ENCODE measurements at regions not wholly inside any gene's neighbourhood (a gene's known extent, or its start where the extent isn't known, plus 50 kb on each side); places are given as distances from the start of the nearest gene placed in this dataset.

GRCh38 chr4:115770046-115770543, 656.7 kb upstream of the NDST4 start:
- DNase-seq: no peak
- intact Hi-C loops (cut with DNase I; ENCODE audit: low total_unique reads): no loop called here
- H3K9me3 ChIP-seq: no peaks in the 10 kb centered on the region
- no peaks in the 10 kb centered on the region for H3K4me1 ChIP-seq
- H3K4me3 ChIP-seq: no peak overlapping the region
- TF ChIP-seq POLR2AphosphoS5 (IDR thresholded peaks at IDR 0.05) (no peak), POLR2A (IDR thresholded peaks at IDR 0.05) (no peak), CTCF (IDR thresholded peaks at IDR 0.05 in 8 of 11, conservative IDR thresholded peaks at IDR 0.05 in 3 of 11) (no peak)
- no peak overlapping the region for H3K27ac ChIP-seq
- no peaks in the 10 kb centered on the region for H3K27me3 ChIP-seq (replicated peaks in 1 of 7)
- H3K36me3 ChIP-seq: no peaks in the 10 kb centered on the region

GRCh38 chr4:115769396-115769795, 656.0 kb upstream of the NDST4 start:
- no peak overlapping the region for H3K27ac ChIP-seq
- H3K36me3 ChIP-seq: no peaks in the 10 kb centered on the region
- no peaks in the 10 kb centered on the region for H3K27me3 ChIP-seq (replicated peaks in 1 of 7)
- DNase-seq: no peak
- no peaks in the 10 kb centered on the region for H3K9me3 ChIP-seq
- TF ChIP-seq POLR2AphosphoS5 (IDR thresholded peaks at IDR 0.05) (no peak), POLR2A (IDR thresholded peaks at IDR 0.05) (no peak), CTCF (IDR thresholded peaks at IDR 0.05 in 8 of 11, conservative IDR thresholded peaks at IDR 0.05 in 3 of 11) (no peak)
- H3K4me1 ChIP-seq: no peaks in the 10 kb centered on the region
- intact Hi-C loops (cut with DNase I; ENCODE audit: low total_unique reads): no loop called here
- H3K4me3 ChIP-seq: no peak overlapping the region

GRCh38 chr4:115763051-115763450, 649.6 kb upstream of the NDST4 start:
- H3K36me3 ChIP-seq: no peaks in the 10 kb centered on the region
- no peaks in the 10 kb centered on the region for H3K4me1 ChIP-seq
- no peak overlapping the region for H3K4me3 ChIP-seq
- peaks cover 0 to 2% (median 0%) of the 10 kb centered on the region in 8 donors for H3K9me3 ChIP-seq
- no peaks in the 10 kb centered on the region for H3K27me3 ChIP-seq (replicated peaks in 1 of 7)
- intact Hi-C loops (cut with DNase I; ENCODE audit: low total_unique reads): no loop called here
- DNase-seq: no peak
- TF ChIP-seq POLR2A (IDR thresholded peaks at IDR 0.05) (no peak), CTCF (IDR thresholded peaks at IDR 0.05 in 8 of 11, conservative IDR thresholded peaks at IDR 0.05 in 3 of 11) (no peak), POLR2AphosphoS5 (IDR thresholded peaks at IDR 0.05) (no peak)
- H3K27ac ChIP-seq: no peak overlapping the region
- WGBS, 5 donors: 79 to 86% (median 83%) methylated on average over 1 of the region's 1 CpG

- Histone ChIP-seq H3K27me3 (replicated peaks in 1 of 7) (no peaks in the 10 kb centered on the region), H3K9me3 (peaks cover 0 to 8% (median 2%) of the 10 kb centered on the region in 8 donors), H3K27ac (no peak overlapping the region), H3K4me1 (no peaks in the 10 kb centered on the region), H3K4me3 (no peak overlapping the region), H3K36me3 (no peaks in the 10 kb centered on the region)
- 75 to 93% (median 85%) methylated on average over 2 of the region's 2 CpGs for WGBS, 5 donors
- TF ChIP-seq POLR2A (IDR thresholded peaks at IDR 0.05) (no peak), POLR2AphosphoS5 (IDR thresholded peaks at IDR 0.05) (no peak), CTCF (IDR thresholded peaks at IDR 0.05 in 8 of 11, conservative IDR thresholded peaks at IDR 0.05 in 3 of 11) (no peak)
- no peak for DNase-seq
- intact Hi-C loops (cut with DNase I; ENCODE audit: low total_unique reads): no loop called here
Measured at GRCh38 chr4:115759231-115759630, 645.8 kb upstream of the NDST4 start.
